Kidney tubule cell (primary cell): ENCODE measurements at regions not wholly inside any gene's neighbourhood (a gene's known extent, or its start where the extent isn't known, plus 50 kb on each side); places are given as distances from the start of the nearest gene placed in this dataset.
"Not testable (repeated sequence)": the region's sequence is repeated elsewhere in the genome, so short reads cannot be mapped to it uniquely, and the experiment has no call there.

Experiments
- DNase-seq: peaks from one replicate; pipeline ENCODE4 v3.0.0-alpha.2; 2018; ENCODE audit warnings: low spot score

- peak; percentile 10 for DNase-seq
Measured at GRCh38 chr6:63014290-63014689, 197.0 kb upstream of the FKBP1C start.

DNA sequence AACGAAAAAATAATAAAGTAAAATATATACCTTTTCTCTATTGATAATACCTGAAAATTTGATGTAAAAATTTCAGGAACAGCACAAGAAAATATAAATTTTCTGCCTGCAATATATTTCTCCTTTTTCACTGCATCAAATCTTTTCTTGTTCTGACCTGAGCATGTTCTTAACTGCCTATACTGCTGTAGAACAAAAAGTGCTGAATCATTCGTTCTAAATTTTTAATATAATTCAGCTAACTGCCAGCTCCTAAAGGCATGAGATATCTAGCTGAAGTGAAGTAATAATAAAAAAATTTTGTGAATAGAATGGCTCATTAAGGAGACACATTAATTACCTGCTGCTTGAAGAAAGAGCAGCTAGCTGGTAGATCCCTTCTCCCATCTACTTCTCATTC is 188.6 kb upstream of the FKBP1C start:
- no peak for DNase-seq

- no peak for DNase-seq
Measured at GRCh38 chr6:63023726-63024125, 187.5 kb upstream of the FKBP1C start.

- DNase-seq = no peak
Measured at GRCh38 chr6:63049216-63049615, 162.1 kb upstream of the FKBP1C start.

GRCh38 chr6:63053206-63053605 is 158.1 kb upstream of the FKBP1C start:
- DNase-seq = not testable (repeated sequence)

DNA sequence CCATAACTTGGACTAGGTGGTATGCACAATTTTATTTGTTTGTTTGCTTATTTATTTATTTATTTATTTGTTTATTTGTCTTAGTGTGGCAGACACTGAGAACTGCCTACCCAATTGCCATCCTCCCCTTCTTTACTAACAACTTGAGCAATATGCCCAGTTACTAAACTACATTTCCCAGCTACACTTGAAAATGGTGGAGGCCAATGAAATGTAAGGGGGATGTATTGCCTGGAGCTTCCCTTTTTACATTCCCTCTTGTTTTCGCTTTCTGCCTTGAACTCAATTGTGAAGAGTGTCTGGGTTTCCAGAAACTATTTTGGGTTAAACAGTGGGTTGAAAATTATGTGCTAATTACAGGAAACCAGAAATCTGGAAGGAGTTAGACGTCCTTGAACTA is 152.7 kb upstream of the FKBP1C start:
- DNase-seq = no peak

DNA sequence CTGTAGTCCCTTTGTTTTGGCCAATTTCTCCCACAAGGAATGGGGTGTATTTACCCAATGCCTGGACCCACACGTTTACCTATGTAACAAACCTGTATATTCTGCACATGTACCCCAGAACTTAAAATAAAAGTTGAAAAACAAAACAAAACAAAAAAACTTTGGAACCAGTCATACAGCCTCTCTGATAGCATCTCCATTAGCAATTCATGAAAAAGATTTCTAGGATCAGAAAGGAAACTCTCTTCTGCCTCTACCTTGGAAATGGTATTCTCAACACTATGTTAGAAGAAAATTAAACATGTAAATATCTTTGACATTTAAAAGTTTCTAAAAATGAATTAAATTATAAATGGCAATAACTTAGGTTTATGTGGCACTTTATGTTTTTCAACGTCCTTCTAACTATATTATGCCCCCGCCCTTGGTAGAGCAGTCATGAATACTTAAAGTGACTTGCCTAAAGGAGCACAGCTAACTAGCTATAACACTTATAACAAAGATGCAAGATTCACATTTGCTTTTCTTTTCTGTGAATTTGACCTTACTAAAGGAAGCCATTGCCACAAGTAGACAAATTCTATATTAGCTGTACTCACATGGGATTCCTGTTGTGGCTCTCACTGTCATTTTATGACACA is 147.5 kb upstream of the FKBP1C start:
- no peak for DNase-seq

DNA sequence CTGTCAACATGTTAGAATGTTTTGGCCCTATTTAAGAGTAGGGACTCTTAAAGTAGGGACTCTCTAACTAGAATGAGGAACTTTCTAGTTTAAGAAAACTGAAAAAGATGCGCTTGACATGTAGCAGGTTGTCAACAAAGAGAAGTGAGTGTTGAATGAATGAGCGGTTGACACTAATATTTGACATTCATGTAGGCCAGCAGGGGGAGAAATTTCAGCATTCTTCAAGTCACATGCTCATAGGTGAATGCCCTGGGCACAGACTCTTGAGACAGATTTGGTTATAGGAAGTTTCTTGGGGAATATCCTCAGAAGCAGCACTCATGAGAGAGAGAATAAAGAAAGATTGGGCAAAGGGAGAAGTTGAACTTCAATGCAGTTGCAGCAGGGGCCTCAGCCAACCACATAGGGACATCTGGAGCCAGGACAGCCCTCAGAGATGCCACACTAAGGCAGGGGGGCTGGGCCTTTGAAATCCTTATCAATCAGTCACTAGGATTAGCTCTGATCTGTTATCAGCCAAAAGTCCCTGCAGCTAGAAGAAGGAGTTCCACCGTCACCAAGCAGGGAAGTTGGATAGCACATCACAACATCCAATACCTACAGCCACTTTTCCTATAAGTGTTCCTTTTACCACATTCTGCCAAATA is 145.1 kb upstream of the FKBP1C start:
- peak; percentile 13 for DNase-seq

DNA sequence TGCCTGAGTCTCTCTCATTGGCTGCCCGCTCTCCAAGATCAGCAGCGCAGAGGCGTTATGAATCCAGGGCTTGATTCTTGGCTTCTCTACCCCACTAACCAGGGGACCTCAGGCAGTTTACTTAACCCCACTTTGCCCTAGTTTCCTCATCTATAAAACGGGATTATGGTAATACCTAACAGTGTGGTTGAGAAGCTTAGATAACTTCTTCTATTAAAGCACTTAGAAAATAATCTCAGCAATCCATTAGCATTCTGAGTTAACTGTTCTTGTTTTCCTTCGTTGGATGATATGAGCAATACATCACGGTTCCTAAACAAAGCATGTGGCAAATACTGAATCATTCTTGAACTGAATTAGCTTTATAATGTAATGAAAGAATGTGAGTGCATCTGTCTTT is 116.3 kb upstream of the FKBP1C start:
- no peak for DNase-seq

- DNase-seq = no peak
Measured at GRCh38 chr6:63097222-63097621, 114.0 kb upstream of the FKBP1C start.

GRCh38 chr6:63098789-63099188 is 112.5 kb upstream of the FKBP1C start:
- no peak for DNase-seq

- DNase-seq = no peak
Measured at GRCh38 chr6:63099772-63100459, 111.4 kb upstream of the FKBP1C start.

- DNase-seq = no peak
Measured at GRCh38 chr6:63114610-63115211, 96.6 kb upstream of the FKBP1C start.

- no peak for DNase-seq
Measured at GRCh38 chr6:63121166-63121565, 90.1 kb upstream of the FKBP1C start.

DNA sequence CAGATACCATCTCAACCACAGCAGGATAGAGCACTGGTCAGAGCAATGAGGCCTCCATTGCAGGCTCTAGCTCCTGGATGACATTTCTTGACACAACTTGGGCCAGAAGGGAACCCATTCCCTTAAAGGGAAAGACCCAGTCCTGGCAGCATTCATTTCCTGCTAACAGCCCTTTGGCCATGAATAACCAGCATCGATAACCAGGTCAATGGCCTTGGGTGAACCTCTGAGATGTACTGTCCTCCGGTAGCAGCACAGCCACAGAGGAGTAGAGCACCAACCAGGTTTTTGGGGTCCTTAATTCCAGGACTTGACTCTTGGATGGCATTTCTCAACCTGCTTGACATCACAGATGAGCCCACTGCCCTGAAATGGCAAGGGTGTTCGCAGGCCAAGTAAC is 71.2 kb upstream of the FKBP1C start:
- DNase-seq = no peak

DNA sequence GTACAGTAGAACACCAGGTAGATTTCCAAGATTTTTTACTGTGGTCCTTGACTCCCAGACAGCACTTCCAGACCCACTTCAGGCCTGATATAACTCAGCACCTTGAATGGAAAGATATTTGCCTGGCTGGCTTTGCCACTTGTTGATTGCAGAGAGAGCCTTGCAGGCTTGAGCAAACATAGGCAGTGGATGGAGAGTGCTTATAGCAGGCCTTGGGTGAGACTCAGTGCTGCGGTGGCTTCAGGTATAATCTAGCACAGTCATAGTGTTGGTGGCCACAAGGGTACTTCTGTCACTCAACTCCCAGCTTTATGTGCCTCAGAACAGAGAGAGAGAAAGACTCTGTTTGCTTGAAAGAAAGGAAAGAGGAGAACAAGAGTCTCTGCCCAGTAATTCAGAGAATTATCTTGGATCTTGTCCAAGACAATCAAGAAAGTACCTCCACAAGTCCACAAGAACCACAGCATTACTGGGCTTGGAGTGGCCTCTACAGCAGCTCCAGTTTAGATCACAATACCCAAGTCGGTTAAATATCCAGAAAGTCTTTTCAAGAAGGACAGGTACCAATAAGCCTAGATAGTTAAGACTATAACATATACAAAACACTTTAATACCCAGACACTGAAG is 70.5 kb upstream of the FKBP1C start:
- DNase-seq = no peak

- DNase-seq = no peak
Measured at GRCh38 chr6:63149730-63150129, 61.5 kb upstream of the FKBP1C start.

DNA sequence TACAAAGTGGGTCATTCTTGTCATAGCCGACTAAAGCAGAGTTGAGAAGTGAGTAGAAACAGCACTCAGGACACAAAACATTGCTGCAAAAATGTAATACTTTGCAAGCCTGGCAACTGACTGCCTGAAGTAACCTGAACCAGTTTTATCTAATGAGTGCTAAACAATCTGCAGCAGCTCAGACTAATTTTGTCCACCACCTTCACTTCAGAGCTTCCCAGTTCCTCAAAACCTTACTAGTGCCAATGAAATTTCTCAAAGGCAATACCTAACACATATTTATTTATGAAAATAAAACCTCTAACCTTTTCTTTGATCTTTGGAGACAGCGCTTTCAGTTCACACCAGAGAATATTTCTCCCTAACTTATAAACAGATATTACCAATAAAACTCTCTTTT is 56.7 kb upstream of the FKBP1C start:
- DNase-seq = no peak
